ENCODE measurements at regions not wholly inside any gene's neighbourhood (a gene's known extent, or its start where the extent isn't known, plus 50 kb on each side); places are given as distances from the start of the nearest gene placed in this dataset.
A peak's percentile ranks its signal among the peaks of the same experiment; 100 is the strongest.

DNA sequence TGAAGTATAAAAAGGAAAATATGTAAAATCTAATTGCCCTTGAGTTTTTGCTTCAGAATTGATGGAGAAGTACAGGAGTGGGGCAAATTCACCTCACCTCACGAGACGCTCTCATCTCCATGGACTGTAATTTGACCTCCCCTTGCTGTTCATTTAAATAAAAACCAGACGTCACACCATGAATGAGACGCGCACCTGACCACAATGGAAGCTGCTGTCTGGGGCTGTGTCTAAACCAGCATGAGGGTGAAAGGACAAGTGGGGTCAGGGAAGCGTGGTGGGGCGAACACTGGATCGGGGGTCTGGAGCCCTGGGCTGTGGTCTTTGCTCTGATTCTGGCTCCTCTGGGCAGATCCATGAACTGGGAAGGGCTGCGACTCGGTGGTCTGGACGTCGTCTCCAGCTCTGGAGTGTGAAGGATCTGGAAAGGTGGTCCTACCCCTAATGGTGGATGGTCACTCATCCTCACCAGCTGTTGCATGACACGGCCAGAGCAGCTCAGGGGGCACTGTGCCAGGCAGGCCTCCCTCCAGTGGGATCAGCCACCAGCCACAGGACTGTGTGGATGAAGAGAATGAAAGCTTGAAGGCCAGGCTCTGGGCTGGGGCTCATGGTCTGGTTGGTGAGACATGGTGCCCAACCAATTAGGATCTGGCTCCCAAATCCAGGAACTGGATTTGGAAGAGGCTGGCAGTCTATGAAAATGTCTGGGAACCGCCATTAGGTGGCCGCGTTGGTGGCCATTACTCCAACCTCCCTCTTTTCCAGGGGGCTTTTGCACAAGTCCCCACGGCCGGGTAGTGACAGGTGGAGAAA lies 728.6 kb downstream of the PTPRU start:
- DNase-seq, result no peak
- TF ChIP-seq, protein P1, sequence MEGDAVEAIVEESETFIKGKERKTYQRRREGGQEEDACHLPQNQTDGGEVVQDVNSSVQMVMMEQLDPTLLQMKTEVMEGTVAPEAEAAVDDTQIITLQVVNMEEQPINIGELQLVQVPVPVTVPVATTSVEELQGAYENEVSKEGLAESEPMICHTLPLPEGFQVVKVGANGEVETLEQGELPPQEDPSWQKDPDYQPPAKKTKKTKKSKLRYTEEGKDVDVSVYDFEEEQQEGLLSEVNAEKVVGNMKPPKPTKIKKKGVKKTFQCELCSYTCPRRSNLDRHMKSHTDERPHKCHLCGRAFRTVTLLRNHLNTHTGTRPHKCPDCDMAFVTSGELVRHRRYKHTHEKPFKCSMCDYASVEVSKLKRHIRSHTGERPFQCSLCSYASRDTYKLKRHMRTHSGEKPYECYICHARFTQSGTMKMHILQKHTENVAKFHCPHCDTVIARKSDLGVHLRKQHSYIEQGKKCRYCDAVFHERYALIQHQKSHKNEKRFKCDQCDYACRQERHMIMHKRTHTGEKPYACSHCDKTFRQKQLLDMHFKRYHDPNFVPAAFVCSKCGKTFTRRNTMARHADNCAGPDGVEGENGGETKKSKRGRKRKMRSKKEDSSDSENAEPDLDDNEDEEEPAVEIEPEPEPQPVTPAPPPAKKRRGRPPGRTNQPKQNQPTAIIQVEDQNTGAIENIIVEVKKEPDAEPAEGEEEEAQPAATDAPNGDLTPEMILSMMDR (IDR thresholded peaks at IDR 0.05; ENCODE audit: low read depth, low read length), result no peak

DNA sequence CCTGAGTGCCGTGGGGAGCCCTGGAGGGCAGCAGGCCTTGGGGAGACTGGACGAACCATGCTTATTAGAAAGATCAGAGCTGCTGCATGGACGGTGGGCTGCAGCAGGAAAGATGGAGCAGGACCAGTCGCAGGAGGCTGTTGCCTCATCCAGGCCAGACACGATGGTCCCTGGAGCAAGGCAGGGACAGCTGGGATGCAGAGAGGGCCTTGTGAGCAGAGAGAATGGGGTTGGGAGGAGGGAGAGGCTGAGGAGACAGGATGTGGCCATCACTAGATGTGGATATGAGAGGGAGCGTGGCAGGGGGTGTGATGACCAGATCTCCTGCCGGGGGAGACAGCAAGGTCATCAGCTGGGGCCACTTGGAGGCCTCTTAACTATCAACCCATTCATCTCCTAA lies 727.6 kb downstream of the PTPRU start:
- no peaks in the 10 kb centered on the region for H3K36me3 ChIP-seq
- TF ChIP-seq, protein P1 (IDR thresholded peaks at IDR 0.05; ENCODE audit: low read depth, low read length), result no peak
- no peaks in the 10 kb centered on the region for H3K27me3 ChIP-seq
- no peak overlapping the region for H3K4me3 ChIP-seq (ENCODE audit: low read depth, low read length)
- no peak for DNase-seq
- H3K9me3 ChIP-seq, result no peaks in the 10 kb centered on the region
- no peaks in the 10 kb centered on the region for H3K4me1 ChIP-seq

More for the DNA sequence above, 728.6 kb downstream of the PTPRU start:
- Histone ChIP-seq H3K36me3 (no peaks in the 10 kb centered on the region), H3K9me3 (no peaks in the 10 kb centered on the region), H3K4me3 (ENCODE audit: low read depth, low read length) (no peak overlapping the region), H3K4me1 (no peaks in the 10 kb centered on the region), H3K27me3 (no peaks in the 10 kb centered on the region)

DNA sequence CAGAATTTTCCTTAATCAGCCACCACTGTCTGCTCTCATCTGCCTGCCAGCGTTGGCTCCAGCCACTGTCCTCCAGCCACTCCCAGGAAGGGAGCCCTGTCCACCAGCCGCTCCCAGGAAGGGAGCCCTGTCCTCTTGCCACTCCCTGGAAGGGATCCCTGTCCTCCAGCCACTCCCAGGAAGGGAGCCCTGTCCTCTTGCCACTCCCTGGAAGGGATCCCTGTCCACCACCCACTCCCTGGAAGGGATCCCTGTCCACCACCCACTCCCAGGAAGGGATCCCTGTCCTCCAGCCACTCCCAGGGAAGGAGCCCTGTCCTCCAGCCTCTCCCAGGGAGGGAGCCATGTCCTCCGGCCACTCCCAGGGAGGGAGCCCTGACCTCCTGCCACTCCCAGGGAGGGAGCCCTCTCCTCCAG lies 726.5 kb downstream of the PTPRU start:
- Histone ChIP-seq H3K4me3 (ENCODE audit: low read depth, low read length) (no peak overlapping the region), H3K36me3 (no peaks in the 10 kb centered on the region), H3K27me3 (no peaks in the 10 kb centered on the region), H3K9me3 (no peaks in the 10 kb centered on the region), H3K4me1 (no peaks in the 10 kb centered on the region)
- TF ChIP-seq, protein P1 (IDR thresholded peaks at IDR 0.05; ENCODE audit: low read depth, low read length), result no peak
- no peak for DNase-seq

DNA sequence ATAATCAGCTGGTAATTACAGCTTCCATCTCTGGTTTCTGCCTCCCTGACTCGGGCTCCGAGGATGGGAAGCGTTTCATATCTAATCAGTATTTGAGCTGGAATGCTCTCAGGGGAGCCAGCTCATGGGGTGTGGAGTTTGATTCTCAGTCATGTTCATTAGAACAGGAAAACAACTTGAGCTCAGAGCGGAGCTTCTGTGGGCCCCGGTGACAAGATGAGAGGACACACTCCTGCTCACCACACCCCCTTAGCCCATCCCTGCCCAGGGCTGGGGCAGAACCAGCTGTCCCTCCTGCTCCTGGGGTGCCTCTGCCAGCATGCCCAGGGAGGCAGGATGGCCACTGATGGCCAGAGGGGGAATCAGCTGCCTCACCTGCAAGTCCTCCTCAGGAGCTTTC lies 726.0 kb downstream of the PTPRU start:
- DNase-seq, result no peak
- no peaks in the 10 kb centered on the region for H3K4me1 ChIP-seq
- TF ChIP-seq, protein P1 (IDR thresholded peaks at IDR 0.05; ENCODE audit: low read depth, low read length), result no peak
- H3K36me3 ChIP-seq, result no peaks in the 10 kb centered on the region
- no peaks in the 10 kb centered on the region for H3K9me3 ChIP-seq
- H3K4me3 ChIP-seq (ENCODE audit: low read depth, low read length), result no peak overlapping the region
- H3K27me3 ChIP-seq, result no peaks in the 10 kb centered on the region

DNA sequence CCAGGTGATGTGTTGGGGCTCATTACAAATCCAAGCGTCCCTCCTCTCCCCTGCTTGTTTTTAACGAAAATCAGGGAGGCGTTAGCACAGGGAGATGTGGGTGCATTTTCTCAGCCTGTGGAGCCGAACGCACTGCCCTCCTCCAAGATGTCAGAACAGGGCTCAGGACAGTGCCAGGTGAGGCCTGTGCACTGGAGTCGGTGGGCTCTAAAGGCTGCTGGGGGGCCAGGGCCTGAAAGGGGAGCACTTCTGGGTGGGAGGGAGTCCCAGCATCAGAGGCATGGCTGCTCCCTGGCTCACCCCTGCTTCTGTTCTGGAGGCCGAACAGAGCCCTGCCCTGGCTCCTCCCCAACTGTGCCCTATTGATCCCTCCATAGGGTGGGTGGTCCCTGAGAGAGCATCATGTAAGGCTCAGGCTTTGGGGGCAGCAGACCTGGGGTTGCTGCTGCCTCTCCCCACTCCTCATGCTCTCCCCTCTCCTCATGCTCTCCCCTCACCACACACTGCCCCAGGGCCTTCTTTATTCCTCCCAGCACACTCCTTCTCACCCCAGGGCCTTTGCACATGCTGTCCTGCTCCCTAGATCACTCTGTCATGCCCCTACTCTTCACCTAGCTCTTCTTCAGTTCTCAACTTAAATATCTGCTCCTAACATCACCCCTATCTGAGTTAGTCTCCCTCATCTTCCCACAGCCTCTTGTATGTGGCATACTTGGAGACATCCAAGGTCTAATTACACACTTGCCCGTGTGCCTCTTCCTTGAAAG lies 725.2 kb downstream of the PTPRU start:
- DNase-seq, result no peak
- Histone ChIP-seq H3K4me3 (ENCODE audit: low read depth, low read length) (no peak overlapping the region), H3K27me3 (no peaks in the 10 kb centered on the region), H3K9me3 (no peaks in the 10 kb centered on the region), H3K36me3 (no peaks in the 10 kb centered on the region), H3K4me1 (no peaks in the 10 kb centered on the region)
- TF ChIP-seq, protein P1 (IDR thresholded peaks at IDR 0.05; ENCODE audit: low read depth, low read length), result no peak

DNA sequence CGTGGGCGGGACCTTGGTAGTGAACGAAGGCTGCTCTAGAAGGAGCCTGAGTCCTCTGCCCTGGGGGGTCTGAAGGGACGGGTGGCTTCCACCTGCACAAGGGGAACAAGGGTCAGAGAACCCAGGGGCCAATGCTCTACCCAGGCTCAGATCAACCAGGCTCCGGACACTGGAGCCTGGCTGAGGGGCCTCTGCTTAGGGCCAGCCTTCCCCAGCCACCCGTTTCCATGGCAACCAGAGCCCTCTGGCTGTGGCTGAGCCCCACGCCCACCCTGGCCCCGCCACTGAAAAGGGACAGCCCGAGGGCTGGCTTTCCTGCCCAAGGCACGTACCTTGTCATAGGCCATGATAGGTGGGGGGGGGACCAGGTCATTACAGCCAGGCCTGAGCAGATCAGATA lies 724.6 kb downstream of the PTPRU start:
- H3K9me3 ChIP-seq, result no peaks in the 10 kb centered on the region
- TF ChIP-seq, protein P1 (IDR thresholded peaks at IDR 0.05; ENCODE audit: low read depth, low read length), result no peak
- no peak overlapping the region for H3K4me3 ChIP-seq (ENCODE audit: low read depth, low read length)
- H3K36me3 ChIP-seq, result no peaks in the 10 kb centered on the region
- DNase-seq, result peak; percentile 35
- H3K27me3 ChIP-seq, result no peaks in the 10 kb centered on the region
- H3K4me1 ChIP-seq, result no peaks in the 10 kb centered on the region
